Dendritic cell treated with granulocyte-macrophage colony-stimulating factor and Interleukin-4, amounts not matched to agents 40 ng/mL and 50 ng/mL, for 4 days (primary cell): ENCODE measurements at regions not wholly inside any gene's neighbourhood (a gene's known extent, or its start where the extent isn't known, plus 50 kb on each side); places are given as distances from the start of the nearest gene placed in this dataset.

ENCODE experiments used
- H3K27ac Mint-ChIP-seq: one replicate; pipeline ENCODE4 v1.8.0; 2022; ENCODE audit warnings: mild to moderate bottlenecking, mixed read lengths
- H3K27me3 Mint-ChIP-seq: one replicate; pipeline ENCODE4 v1.8.0; 2022; ENCODE audit warnings: mild to moderate bottlenecking, mixed read lengths
- H3K36me3 Mint-ChIP-seq: one replicate; pipeline ENCODE4 v1.8.0; 2022; ENCODE audit warnings: low read depth, mixed read lengths
- H3K4me1 Mint-ChIP-seq: one replicate; pipeline ENCODE4 v1.8.0; 2022; ENCODE audit warnings: low read depth, mixed read lengths
- H3K4me3 Mint-ChIP-seq: one replicate; pipeline ENCODE4 v1.8.0; 2022; ENCODE audit warnings: mild to moderate bottlenecking, moderate library complexity, mixed read lengths
- H3K9me3 Mint-ChIP-seq: one replicate; pipeline ENCODE4 v1.8.0; 2022; ENCODE audit warnings: mixed read lengths
- intact Hi-C: fragments of 100-400 bp; cut with micrococcal nuclease; formaldehyde crosslinking; loops from one replicate; pipeline ENCODE4 v1.15.0; 2022

- intact Hi-C loops: no loop called here
- no peaks in the 10 kb centered on the region for H3K36me3 Mint-ChIP-seq
- no peaks in the 10 kb centered on the region for H3K9me3 Mint-ChIP-seq
These were observed 560.4 kb downstream of the ETNK1 start for GRCh38 chr12:23185346-23185745.

GRCh38 chr12:23186950-23187349, 562.0 kb downstream of the ETNK1 start:
- no peak overlapping the region for H3K27ac Mint-ChIP-seq
- H3K4me1 Mint-ChIP-seq: no peaks in the 10 kb centered on the region
- intact Hi-C loops: no loop called here
- H3K4me3 Mint-ChIP-seq: no peak overlapping the region
- H3K9me3 Mint-ChIP-seq: no peaks in the 10 kb centered on the region
- H3K27me3 Mint-ChIP-seq: no peaks in the 10 kb centered on the region
- no peaks in the 10 kb centered on the region for H3K36me3 Mint-ChIP-seq

More at GRCh38 chr12:23185346-23185745, 560.4 kb downstream of the ETNK1 start:
- Mint-ChIP-seq H3K27ac (no peak overlapping the region), H3K4me3 (no peak overlapping the region), H3K4me1 (no peaks in the 10 kb centered on the region), H3K27me3 (no peaks in the 10 kb centered on the region)

GRCh38 chr12:23193552-23193951, 568.6 kb downstream of the ETNK1 start:
- Mint-ChIP-seq H3K4me3 (no peak overlapping the region), H3K27me3 (no peaks in the 10 kb centered on the region), H3K36me3 (no peaks in the 10 kb centered on the region), H3K27ac (no peak overlapping the region), H3K9me3 (no peaks in the 10 kb centered on the region), H3K4me1 (no peaks in the 10 kb centered on the region)
- intact Hi-C loops: no loop called here

GRCh38 chr12:23197266-23197665, 572.3 kb downstream of the ETNK1 start:
- Mint-ChIP-seq H3K4me3 (no peak overlapping the region), H3K36me3 (no peaks in the 10 kb centered on the region), H3K9me3 (no peaks in the 10 kb centered on the region), H3K4me1 (no peaks in the 10 kb centered on the region), H3K27ac (no peak overlapping the region), H3K27me3 (no peaks in the 10 kb centered on the region)
- intact Hi-C loops: no loop called here

- H3K4me1 Mint-ChIP-seq: no peaks in the 10 kb centered on the region
- no peaks in the 10 kb centered on the region for H3K9me3 Mint-ChIP-seq
- intact Hi-C loops: loop anchor here (10.0 kb wide), 3 partner anchors 518 to 1932 kb away; no protein-coding TSS in a partner anchor
- H3K4me3 Mint-ChIP-seq: no peak overlapping the region
- H3K27me3 Mint-ChIP-seq: no peaks in the 10 kb centered on the region
- H3K36me3 Mint-ChIP-seq: no peaks in the 10 kb centered on the region
- no peak overlapping the region for H3K27ac Mint-ChIP-seq
These were observed 577.8 kb downstream of the ETNK1 start for GRCh38 chr12:23202728-23203127.

GRCh38 chr12:23204933-23205778, 580.2 kb downstream of the ETNK1 start:
- no peaks in the 10 kb centered on the region for H3K9me3 Mint-ChIP-seq
- no peak overlapping the region for H3K27ac Mint-ChIP-seq
- intact Hi-C loops: loop anchor here (2.0 to 10.0 kb wide), 4 partner anchors 520 to 1930 kb away; no protein-coding TSS in a partner anchor
- no peak overlapping the region for H3K4me3 Mint-ChIP-seq
- no peaks in the 10 kb centered on the region for H3K36me3 Mint-ChIP-seq
- no peaks in the 10 kb centered on the region for H3K4me1 Mint-ChIP-seq
- no peaks in the 10 kb centered on the region for H3K27me3 Mint-ChIP-seq

GRCh38 chr12:23209793-23210192, 584.8 kb downstream of the ETNK1 start:
- Mint-ChIP-seq H3K4me1 (no peaks in the 10 kb centered on the region), H3K4me3 (no peak overlapping the region), H3K27me3 (no peaks in the 10 kb centered on the region), H3K36me3 (no peaks in the 10 kb centered on the region), H3K27ac (no peak overlapping the region), H3K9me3 (peaks cover 9% of the 10 kb centered on the region)
- intact Hi-C loops: loop anchor here (10.0 kb wide), 3 partner anchors 525 to 1925 kb away; no protein-coding TSS in a partner anchor

GRCh38 chr12:23210573-23210972, 585.6 kb downstream of the ETNK1 start:
- H3K27ac Mint-ChIP-seq: no peak overlapping the region
- intact Hi-C loops: no loop called here
- no peaks in the 10 kb centered on the region for H3K36me3 Mint-ChIP-seq
- H3K9me3 Mint-ChIP-seq: peaks cover 17% of the 10 kb centered on the region
- no peaks in the 10 kb centered on the region for H3K4me1 Mint-ChIP-seq
- H3K27me3 Mint-ChIP-seq: no peaks in the 10 kb centered on the region
- H3K4me3 Mint-ChIP-seq: no peak overlapping the region

GRCh38 chr12:23211384-23212320, 586.7 kb downstream of the ETNK1 start:
- H3K4me3 Mint-ChIP-seq: no peak overlapping the region
- H3K27ac Mint-ChIP-seq: no peak overlapping the region

GRCh38 chr12:23217158-23217557, 592.2 kb downstream of the ETNK1 start:
- H3K4me3 Mint-ChIP-seq: no peak overlapping the region
- no peaks in the 10 kb centered on the region for H3K27me3 Mint-ChIP-seq
- H3K9me3 Mint-ChIP-seq: peaks cover 35% of the 10 kb centered on the region
- H3K36me3 Mint-ChIP-seq: no peaks in the 10 kb centered on the region
- no peaks in the 10 kb centered on the region for H3K4me1 Mint-ChIP-seq
- H3K27ac Mint-ChIP-seq: no peak overlapping the region
- intact Hi-C loops: no loop called here

More at GRCh38 chr12:23211384-23212320, 586.7 kb downstream of the ETNK1 start:
- H3K27me3 Mint-ChIP-seq: no peaks in the 10 kb centered on the region
- intact Hi-C loops: no loop called here
- peaks cover 27% of the 10 kb centered on the region for H3K9me3 Mint-ChIP-seq
- H3K36me3 Mint-ChIP-seq: no peaks in the 10 kb centered on the region
- H3K4me1 Mint-ChIP-seq: no peaks in the 10 kb centered on the region

- H3K27me3 Mint-ChIP-seq: no peaks in the 10 kb centered on the region
- no peak overlapping the region for H3K27ac Mint-ChIP-seq
- intact Hi-C loops: no loop called here
- H3K4me1 Mint-ChIP-seq: no peaks in the 10 kb centered on the region
- no peak overlapping the region for H3K4me3 Mint-ChIP-seq
- no peaks in the 10 kb centered on the region for H3K36me3 Mint-ChIP-seq
- H3K9me3 Mint-ChIP-seq: peaks cover 35% of the 10 kb centered on the region
These were observed 592.7 kb downstream of the ETNK1 start for GRCh38 chr12:23217667-23218066.

GRCh38 chr12:23221066-23221465, 596.1 kb downstream of the ETNK1 start:
- Mint-ChIP-seq H3K27me3 (no peaks in the 10 kb centered on the region), H3K4me3 (no peak overlapping the region), H3K36me3 (no peaks in the 10 kb centered on the region), H3K4me1 (no peaks in the 10 kb centered on the region), H3K27ac (no peak overlapping the region), H3K9me3 (peaks cover 14% of the 10 kb centered on the region)
- intact Hi-C loops: no loop called here

- H3K4me3 Mint-ChIP-seq: no peak overlapping the region
- intact Hi-C loops: no loop called here
- no peaks in the 10 kb centered on the region for H3K27me3 Mint-ChIP-seq
- H3K4me1 Mint-ChIP-seq: no peaks in the 10 kb centered on the region
- no peak overlapping the region for H3K27ac Mint-ChIP-seq
- H3K36me3 Mint-ChIP-seq: no peaks in the 10 kb centered on the region
- H3K9me3 Mint-ChIP-seq: peaks cover 7% of the 10 kb centered on the region
These were observed 597.0 kb downstream of the ETNK1 start for GRCh38 chr12:23221926-23222325.

- no peak overlapping the region for H3K27ac Mint-ChIP-seq
- no peaks in the 10 kb centered on the region for H3K27me3 Mint-ChIP-seq
- intact Hi-C loops: no loop called here
- no peaks in the 10 kb centered on the region for H3K36me3 Mint-ChIP-seq
- no peaks in the 10 kb centered on the region for H3K4me1 Mint-ChIP-seq
- H3K4me3 Mint-ChIP-seq: no peak overlapping the region
- no peaks in the 10 kb centered on the region for H3K9me3 Mint-ChIP-seq
These were observed 597.8 kb downstream of the ETNK1 start for GRCh38 chr12:23222801-23223200.
